Keratinocyte (primary cell): ENCODE measurements at regions not wholly inside any gene's neighbourhood (a gene's known extent, or its start where the extent isn't known, plus 50 kb on each side); places are given as distances from the start of the nearest gene placed in this dataset.

Source experiments
- EZH2 ChIP-seq: IDR thresholded peaks from one replicate; pipeline ENCODE4 v1.6.1; 2012; ENCODE audit warnings: inconsistent platforms, mild to moderate bottlenecking, low read length, moderate library complexity
- TF ChIP-seq, protein P1 (sequence below), 3 experiments: IDR thresholded peaks in 1 of 3; conservative IDR thresholded peaks in 1 of 3; optimal IDR thresholded peaks in 1 of 3; 2 replicates in 2 of 3; 3 replicates in 1 of 3; pipeline versions ENCODE3 to v1.5.1; 2011; ENCODE audit warnings: low read length in 3 of 3, mild to moderate bottlenecking in 3 of 3, moderate library complexity in 2 of 3, control low read depth in 1 of 3, inconsistent platforms in 1 of 3; ENCODE audit not compliant: insufficient read depth in 2 of 3; ENCODE audit errors: extremely low read depth in 1 of 3

GRCh38 chr2:10987439-10987838, 75.7 kb downstream of the KCNF1 start:
- TF ChIP-seq EZH2 = no peak
- TF ChIP-seq, protein P1, sequence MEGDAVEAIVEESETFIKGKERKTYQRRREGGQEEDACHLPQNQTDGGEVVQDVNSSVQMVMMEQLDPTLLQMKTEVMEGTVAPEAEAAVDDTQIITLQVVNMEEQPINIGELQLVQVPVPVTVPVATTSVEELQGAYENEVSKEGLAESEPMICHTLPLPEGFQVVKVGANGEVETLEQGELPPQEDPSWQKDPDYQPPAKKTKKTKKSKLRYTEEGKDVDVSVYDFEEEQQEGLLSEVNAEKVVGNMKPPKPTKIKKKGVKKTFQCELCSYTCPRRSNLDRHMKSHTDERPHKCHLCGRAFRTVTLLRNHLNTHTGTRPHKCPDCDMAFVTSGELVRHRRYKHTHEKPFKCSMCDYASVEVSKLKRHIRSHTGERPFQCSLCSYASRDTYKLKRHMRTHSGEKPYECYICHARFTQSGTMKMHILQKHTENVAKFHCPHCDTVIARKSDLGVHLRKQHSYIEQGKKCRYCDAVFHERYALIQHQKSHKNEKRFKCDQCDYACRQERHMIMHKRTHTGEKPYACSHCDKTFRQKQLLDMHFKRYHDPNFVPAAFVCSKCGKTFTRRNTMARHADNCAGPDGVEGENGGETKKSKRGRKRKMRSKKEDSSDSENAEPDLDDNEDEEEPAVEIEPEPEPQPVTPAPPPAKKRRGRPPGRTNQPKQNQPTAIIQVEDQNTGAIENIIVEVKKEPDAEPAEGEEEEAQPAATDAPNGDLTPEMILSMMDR (optimal IDR thresholded peaks at IDR 0.05 in 1 of 3, IDR thresholded peaks at IDR 0.05 in 1 of 3, conservative IDR thresholded peaks at IDR 0.05 in 1 of 3; ENCODE audit: extremely low read depth in 1 of 3, insufficient read depth in 2 of 3, low read length in 3 of 3) = no peak
